HCT116 (cell line): ENCODE measurements at regions not wholly inside any gene's neighbourhood (a gene's known extent, or its start where the extent isn't known, plus 50 kb on each side); places are given as distances from the start of the nearest gene placed in this dataset.

Source experiments
- ATAC-seq: fragments of 200-7000 bp; cut with Tn5 transposase; 2 replicates; pipeline ENCODE4 v1.9.1; 2020; ENCODE audit warnings: mild to moderate bottlenecking, moderate library complexity
- BruUV-seq: library from RNA; stranded (reverse); fragments of 400-500 nt; replicated peaks from 2 replicates; lab custom pipeline; 2021; lab: Mats Ljungman, UMichigan
- CTCF ChIA-PET: fragments of 300-600 bp; sonication (Branson Sonifier 250); formaldehyde crosslinking; loops from one replicate; lab custom pipeline; 2021; ENCODE audit warnings: antibody characterized with exemption; lab: Charles Lee
- POLR2A ChIA-PET: fragments of 300-600, 350-600 bp; sonication (Branson Sonifier 250); formaldehyde crosslinking; loops from one replicate; lab custom pipeline; 2021; ENCODE audit warnings: antibody characterized with exemption; lab: Charles Lee
- RAD21 ChIA-PET, 2 experiments: fragments of 300-600 bp; sonication (Branson Sonifier 250); formaldehyde crosslinking; loops; one replicate each; lab custom pipeline; 2023; ENCODE audit warnings: low total read pairs in 2 of 2; ENCODE audit not compliant: uncharacterized antibody in 2 of 2, unreplicated experiment in 2 of 2, low non-redundant PET in 1 of 2; lab: Charles Lee
- DNase-seq: peaks from one replicate; pipeline ENCODE4 v3.0.0-alpha.2; 2010; ENCODE audit warnings: low read depth, low spot score
- H2AFZ ChIP-seq: fragments of 200-600 bp; shearing (Covaris generic), sonication (generic); 2 replicates; pipeline ENCODE4 v1.6.1; 2017; ENCODE audit warnings: low read depth, mixed run types, mixed read lengths, antibody characterized with exemption, low read length; ENCODE audit not compliant: poor library complexity, severe bottlenecking
- H3K27ac ChIP-seq: 2 replicates; pipeline ENCODE4 v1.5.1; 2012; ENCODE audit warnings: low read depth, low read length
- H3K27me3 ChIP-seq: fragments of 200-600 bp; sonication (generic); 2 replicates; pipeline ENCODE4 v1.6.1; 2016; ENCODE audit warnings: mixed run types, low read length, mixed read lengths; ENCODE audit not compliant: insufficient read depth
- H3K36me3 ChIP-seq, 2 experiments: fragments of 200-500 bp in 1 of 2; fragments of 200-600 bp in 1 of 2; sonication (Bioruptor generic) in 1 of 2; sonication (generic) in 1 of 2; 2 replicates each; pipeline versions ENCODE4 v1.5.1 to v1.6.1; 2014 to 2016; ENCODE audit warnings: low read length in 2 of 2, inconsistent platforms in 1 of 2, mixed read lengths in 1 of 2, mixed run types in 1 of 2; ENCODE audit not compliant: insufficient read depth in 2 of 2, control insufficient read depth in 1 of 2
- H3K4me1 ChIP-seq, 2 experiments: fragments of 200-600 bp in 1 of 2; sonication (generic) in 1 of 2; 2 replicates each; pipeline versions ENCODE4 v1.5.1 to v1.6.1; 2012 to 2017; ENCODE audit warnings: low read length in 2 of 2, inconsistent platforms in 1 of 2, mild to moderate bottlenecking in 1 of 2, mixed read lengths in 1 of 2, mixed run types in 1 of 2, moderate library complexity in 1 of 2; ENCODE audit not compliant: insufficient read depth in 2 of 2, control insufficient read depth in 1 of 2
- H3K4me2 ChIP-seq: fragments of 200-600 bp; sonication (generic); 2 replicates; pipeline ENCODE4 v1.6.1; 2017; ENCODE audit warnings: mixed run types, low read length, mixed read lengths
- H3K4me3 ChIP-seq, 2 experiments: fragments of 200-600 bp in 1 of 2; sonication (generic) in 1 of 2; replicated peaks in 1 of 2; 2 replicates each; pipeline ENCODE4 v1.5.1; 2011 to 2016; ENCODE audit warnings: low read length in 2 of 2, control low read depth in 1 of 2, low read depth in 1 of 2, mild to moderate bottlenecking in 1 of 2, mixed read lengths in 1 of 2, mixed run types in 1 of 2
- H3K79me2 ChIP-seq: fragments of 200-600 bp; sonication (generic); 2 replicates; pipeline ENCODE4 v1.6.1; 2017; ENCODE audit warnings: mild to moderate bottlenecking, mixed run types, low read length, moderate library complexity, mixed read lengths; ENCODE audit not compliant: insufficient read depth
- H3K9ac ChIP-seq: fragments of 200-600 bp; sonication (generic); 2 replicates; pipeline ENCODE4 v1.6.1; 2016; ENCODE audit warnings: low read length, mixed read lengths
- H3K9me2 ChIP-seq: fragments of 200-600 bp; sonication (generic), shearing (Covaris generic); 2 replicates; pipeline ENCODE4 v1.6.1; 2017; ENCODE audit warnings: mixed run types, mild to moderate bottlenecking, moderate library complexity; ENCODE audit not compliant: insufficient read depth
- H3K9me3 ChIP-seq, 2 experiments: fragments of 200-500 bp in 1 of 2; fragments of 200-600 bp in 1 of 2; sonication (Bioruptor generic) in 1 of 2; sonication (generic) in 1 of 2; 2 replicates each; pipeline ENCODE4 v1.6.1; 2014 to 2017; ENCODE audit warnings: low read length in 2 of 2, mixed read lengths in 2 of 2, inconsistent platforms in 1 of 2, low read depth in 1 of 2, mild to moderate bottlenecking in 1 of 2, mixed run types in 1 of 2, moderate library complexity in 1 of 2; ENCODE audit not compliant: control insufficient read depth in 1 of 2, insufficient read depth in 1 of 2
- H4K20me1 ChIP-seq: fragments of 200-600 bp; sonication (generic), shearing (Covaris generic); 2 replicates; pipeline ENCODE4 v1.6.1; 2017; ENCODE audit warnings: mixed run types, mild to moderate bottlenecking, moderate library complexity; ENCODE audit not compliant: insufficient read depth
- REST ChIP-seq: IDR thresholded peaks from 2 replicates; pipeline ENCODE4 v1.6.1; 2012; ENCODE audit warnings: low read depth
- intact Hi-C: fragments of 100-400 bp; cut with micrococcal nuclease; formaldehyde crosslinking; loops from 2 replicates; pipeline ENCODE4 v1.10.0; 2022

GRCh38 chr18:39365836-39366485, 1800.4 kb upstream of the CELF4 start:
- CTCF ChIA-PET, result no interaction called here

More at GRCh38 chr18:39365836-39366485, 1800.4 kb upstream of the CELF4 start:
- Histone ChIP-seq H3K36me3 (no peaks in the 10 kb centered on the region), H2AFZ (no peak overlapping the region), H3K9ac (no peak overlapping the region), H4K20me1 (no peaks in the 10 kb centered on the region), H3K27me3 (no peaks in the 10 kb centered on the region), H3K9me2 (no peaks in the 10 kb centered on the region), H3K4me2 (no peak overlapping the region), H3K27ac (no peak overlapping the region), H3K9me3 (no peaks in the 10 kb centered on the region), H3K4me3 (no peak overlapping the region), H3K79me2 (no peaks in the 10 kb centered on the region), H3K4me1 (no peaks in the 10 kb centered on the region)
- DNase-seq (no peak), ATAC-seq (no peak)
- RAD21 ChIA-PET, result no interaction called here
- POLR2A ChIA-PET, result no interaction called here
- intact Hi-C loops, result no loop called here
- TF ChIP-seq REST, result no peak
- BruUV-seq, result no TSS peak
